A549 (cell line): ENCODE measurements at regions not wholly inside any gene's neighbourhood (a gene's known extent, or its start where the extent isn't known, plus 50 kb on each side); places are given as distances from the start of the nearest gene placed in this dataset.

ENCODE experiments used
- ATAC-seq, 2 experiments: fragments of 200-7000 bp in 1 of 2; fragments of >200 bp in 1 of 2; cut with Nextera tagmentation in 1 of 2; cut with Tn5 transposase in 1 of 2; 3 replicates each; pipeline versions ENCODE4 v1.8.0 to v1.9.1; 2018 to 2020; ENCODE audit warnings: mild to moderate bottlenecking in 1 of 2, moderate library complexity in 1 of 2
- CTCF ChIA-PET: fragments of 300-600 bp; sonication (Branson Sonifier 250); formaldehyde crosslinking; extraction: SDS; loops from one replicate; lab custom pipeline; 2021; ENCODE audit warnings: antibody characterized with exemption, inconsistent platforms; lab: Yijun Ruan, JAX
- POLR2A ChIA-PET: fragments of 350-600 bp; formaldehyde crosslinking; extraction: SDS; loops from one replicate; lab custom pipeline; 2021; ENCODE audit warnings: antibody characterized with exemption, inconsistent platforms; lab: Yijun Ruan, JAX
- DNase-seq, 2 experiments: peaks; one replicate each; pipeline versions ENCODE4 v3.0.0 to v3.0.0-alpha.2; 2011 to 2016; ENCODE audit warnings: low read depth in 1 of 2, low spot score in 1 of 2
- FAIRE-seq: peaks from 2 replicates; lab custom pipeline; 2011; peaks lifted over from hg19 to GRCh38; lab: Jason Lieb, UNC
- H3K27ac ChIP-seq, 2 experiments: fragments of >200 bp; sonication (Bioruptor Twin); formaldehyde crosslinking; 3 replicates each; pipeline ENCODE4 v1.5.1; 2016 to 2017
- H3K4me1 ChIP-seq: fragments of >200 bp; sonication (Bioruptor Twin); formaldehyde crosslinking; 3 replicates; pipeline ENCODE4 v1.6.1; 2016
- H3K4me2 ChIP-seq: fragments of >200 bp; sonication (Bioruptor Twin); formaldehyde crosslinking; 3 replicates; pipeline ENCODE4 v1.6.1; 2016
- H3K4me3 ChIP-seq: fragments of >200 bp; sonication (Bioruptor Twin); formaldehyde crosslinking; 3 replicates; pipeline ENCODE4 v1.5.1; 2016
- H3K9me3 ChIP-seq: fragments of >200 bp; sonication (Bioruptor Twin); formaldehyde crosslinking; 3 replicates; pipeline ENCODE4 v1.6.1; 2016
- BHLHE40 ChIP-seq: IDR thresholded peaks from 2 replicates; pipeline ENCODE4 v1.6.1; 2012; ENCODE audit warnings: low read depth, low read length, inconsistent platforms
- CBX2 ChIP-seq: fragments of 200-600 bp; sonication (generic); IDR thresholded peaks from 2 replicates; pipeline ENCODE4 v1.6.1; 2016; ENCODE audit warnings: low read depth, mild to moderate bottlenecking, borderline replicate concordance
- CHD4 ChIP-seq: fragments of 200-600 bp; sonication (generic); IDR thresholded peaks from 2 replicates; pipeline ENCODE4 v1.6.1; 2016; ENCODE audit warnings: antibody characterized with exemption, mild to moderate bottlenecking, borderline replicate concordance
- EHMT2 ChIP-seq: fragments of 200-600 bp; sonication (generic); IDR thresholded peaks from 2 replicates; pipeline ENCODE4 v1.6.1; 2016; ENCODE audit warnings: antibody characterized with exemption, low read depth, mild to moderate bottlenecking, moderate library complexity
- ELK1 ChIP-seq: fragments of 150-350 bp; IDR thresholded peaks from 2 replicates; pipeline ENCODE4 v1.6.1; 2014; ENCODE audit warnings: low read depth, mild to moderate bottlenecking, low read length
- EP300 ChIP-seq, 2 experiments: fragments of >200 bp; sonication (Bioruptor Twin); formaldehyde crosslinking; IDR thresholded peaks; 2 replicates in 1 of 2; 3 replicates in 1 of 2; pipeline ENCODE4 v1.6.1; 2016 to 2017
- ESRRA ChIP-seq: fragments of 150-350 bp; IDR thresholded peaks from 2 replicates; pipeline ENCODE4 v1.6.1; 2014; ENCODE audit warnings: mild to moderate bottlenecking, low read length, borderline replicate concordance
- FOSL2 ChIP-seq, 2 experiments: fragments of 450-650 bp in 1 of 2; fragments of >200 bp in 1 of 2; sonication (Bioruptor Twin) in 1 of 2; formaldehyde crosslinking; IDR thresholded peaks; 2 replicates each; pipeline versions ENCODE4 v1.5.0 to v1.6.1; 2016 to 2020; ENCODE audit warnings: mild to moderate bottlenecking in 1 of 2, moderate library complexity in 1 of 2
- GATA3 ChIP-seq: IDR thresholded peaks from 2 replicates; pipeline ENCODE4 v1.6.1; 2012; ENCODE audit warnings: borderline replicate concordance
- HMGXB4 ChIP-seq: fragments of 250-450 bp; sonication (Bioruptor Pico); IDR thresholded peaks from 2 replicates; pipeline ENCODE4 v1.5.0; 2021; ENCODE audit warnings: mild to moderate bottlenecking, moderate library complexity, borderline replicate concordance
- HOXB13 ChIP-seq: fragments of 250-450 bp; sonication (Bioruptor Pico); IDR thresholded peaks from 2 replicates; pipeline ENCODE4 v1.5.0; 2020; ENCODE audit warnings: low read depth, mild to moderate bottlenecking, moderate library complexity
- HOXB5 ChIP-seq: fragments of 250-450 bp; sonication (Bioruptor Pico); IDR thresholded peaks from 2 replicates; pipeline ENCODE4 v1.5.0; 2020; ENCODE audit warnings: mild to moderate bottlenecking, moderate library complexity
- KDM5A ChIP-seq: fragments of 200-600 bp; sonication (generic); IDR thresholded peaks from 2 replicates; pipeline ENCODE4 v1.6.1; 2016; ENCODE audit warnings: antibody characterized with exemption, mild to moderate bottlenecking
- MAFK ChIP-seq: fragments of 450-650 bp; IDR thresholded peaks from 2 replicates; pipeline ENCODE4 v1.6.1; 2014; ENCODE audit not compliant: partially characterized antibody
- NFE2L2 ChIP-seq: fragments of 150-350 bp; conservative IDR thresholded peaks from 2 replicates; pipeline ENCODE4 v1.6.1; 2014; ENCODE audit warnings: low read length
- PBX3 ChIP-seq: IDR thresholded peaks from 2 replicates; pipeline ENCODE4 v1.6.1; 2012
- PHF8 ChIP-seq: fragments of 200-600 bp; sonication (generic); IDR thresholded peaks from 2 replicates; pipeline ENCODE4 v1.6.1; 2016; ENCODE audit warnings: low read depth, mild to moderate bottlenecking, antibody characterized with exemption, moderate library complexity, borderline replicate concordance
- POLR2AphosphoS2 ChIP-seq: conservative IDR thresholded peaks from 2 replicates; pipeline ENCODE4 v1.6.1; 2012; ENCODE audit warnings: low read length, improper control_type of control experiment, inconsistent platforms
- REST ChIP-seq: fragments of 200-600 bp; sonication (generic); IDR thresholded peaks from 2 replicates; pipeline ENCODE4 v1.6.1; 2016; ENCODE audit warnings: antibody characterized with exemption, mild to moderate bottlenecking, moderate library complexity
- SMC3 ChIP-seq: fragments of >200 bp; sonication (Bioruptor Twin); formaldehyde crosslinking; IDR thresholded peaks from 3 replicates; pipeline ENCODE4 v1.6.1; 2018; ENCODE audit warnings: inconsistent platforms
- SREBF2 ChIP-seq: fragments of 450-650 bp; IDR thresholded peaks from 2 replicates; pipeline ENCODE4 v1.6.1; 2014; ENCODE audit warnings: mild to moderate bottlenecking, moderate library complexity
- ZFP36 ChIP-seq: fragments of 450-650 bp; IDR thresholded peaks from 2 replicates; pipeline ENCODE4 v1.6.1; 2014; ENCODE audit warnings: borderline replicate concordance; ENCODE audit not compliant: partially characterized antibody
- ZSCAN20 ChIP-seq: fragments of 250-450 bp; sonication (Bioruptor Pico); IDR thresholded peaks from 2 replicates; pipeline ENCODE4 v1.8.0; 2022; ENCODE audit warnings: mild to moderate bottlenecking, moderate library complexity
- WGBS: methylation state at CpG from one replicate; pipeline ENCODE4 v1.1.6; 2017; ENCODE audit errors: missing lambda C conversion rate; 5-methylcytosine and 5-hydroxymethylcytosine counted together

- Histone ChIP-seq H3K9me3 (no peaks in the 10 kb centered on the region), H3K4me2 (no peak overlapping the region), H3K4me3 (no peak overlapping the region), H3K27ac (no peak overlapping the region), H3K4me1 (no peaks in the 10 kb centered on the region)
- no peak for DNase-seq
- no peak for TF ChIP-seq EHMT2
- no peak for TF ChIP-seq ZSCAN20 (CRISPR knock-in tag)
- TF ChIP-seq NFE2L2 = no peak
- TF ChIP-seq SREBF2 = no peak
- no peak for TF ChIP-seq SMC3
- no peak for TF ChIP-seq BHLHE40
- TF ChIP-seq ESRRA = no peak
- no peak for TF ChIP-seq MAFK
- TF ChIP-seq HOXB5 (CRISPR knock-in tag) = no peak
- TF ChIP-seq ELK1 = no peak
- WGBS = 45% methylated on average over 5 of the region's 5 CpGs
- no peak for ATAC-seq
- POLR2A ChIA-PET = no interaction called here
- CTCF ChIA-PET = interaction anchor here (1.3 kb wide), 1 partner anchor 13 kb away, joined by 3 read pairs; no protein-coding TSS in a partner anchor
- FAIRE-seq = no peak
Observed at GRCh38 chrX:13893826-13894225, 76.9 kb upstream of the GPM6B start.

GRCh38 chrX:13892856-13893255 is 76.0 kb upstream of the GPM6B start:
- POLR2A ChIA-PET = no interaction called here
- Histone ChIP-seq H3K9me3 (no peaks in the 10 kb centered on the region), H3K4me1 (no peaks in the 10 kb centered on the region), H3K4me3 (no peak overlapping the region), H3K4me2 (no peak overlapping the region), H3K27ac (no peak overlapping the region)
- ATAC-seq = no peak
- TF ChIP-seq ELK1 (no peak), HOXB5 (CRISPR knock-in tag) (no peak), FOSL2 (IDR thresholded peaks at IDR 0.05) (no peak), FOSL2 (CRISPR knock-in tag; IDR thresholded peaks at IDR 0.05) (no peak), CHD4 (no peak), REST (no peak), GATA3 (no peak), ZSCAN20 (CRISPR knock-in tag) (no peak), POLR2AphosphoS2 (no peak), HOXB13 (CRISPR knock-in tag) (no peak), CBX2 (no peak), PHF8 (no peak), ZFP36 (no peak), PBX3 (no peak), HMGXB4 (CRISPR knock-in tag) (no peak), KDM5A (no peak), EP300 (IDR thresholded peaks at IDR 0.05) (no peak)
- no peak for DNase-seq
- CTCF ChIA-PET = interaction anchor here (1.3 kb wide), 1 partner anchor 13 kb away, joined by 3 read pairs; no protein-coding TSS in a partner anchor
- FAIRE-seq = peak; percentile 32
- 25% methylated on average over 3 of the region's 3 CpGs for WGBS
